GM18511 (cell line): ENCODE measurements at regions not wholly inside any gene's neighbourhood (a gene's known extent, or its start where the extent isn't known, plus 50 kb on each side); places are given as distances from the start of the nearest gene placed in this dataset.

Source experiments
- ATAC-seq: cut with Tn5 transposase; IDR thresholded peaks from one replicate; pipeline ENCODE4 v1.9.1; 2021; ENCODE audit warnings: mild to moderate bottlenecking, moderate library complexity; ENCODE audit not compliant: unreplicated experiment

DNA sequence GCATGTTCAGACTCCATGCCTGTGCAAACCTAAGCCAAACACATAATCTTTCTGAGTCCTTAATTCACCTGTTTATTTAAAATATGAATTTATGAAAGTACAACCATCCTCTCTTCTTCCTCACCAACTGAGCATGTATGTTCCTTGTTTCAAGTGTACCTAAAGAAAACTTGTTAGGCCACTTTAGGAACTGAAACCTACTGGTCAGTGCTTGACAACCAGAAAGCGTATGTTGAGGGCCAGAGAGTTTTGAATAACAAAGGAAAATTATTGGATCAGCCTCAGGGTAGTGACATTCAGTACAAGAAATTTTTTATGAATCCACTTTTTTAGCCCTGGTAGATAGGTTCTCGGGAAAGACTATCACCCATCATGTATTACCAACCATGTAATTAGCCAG, 847.6 kb upstream of the CELF4 start:
- ATAC-seq, result no peak

GRCh38 chr18:38406607-38407006, 841.0 kb upstream of the CELF4 start:
- ATAC-seq, result no peak

DNA sequence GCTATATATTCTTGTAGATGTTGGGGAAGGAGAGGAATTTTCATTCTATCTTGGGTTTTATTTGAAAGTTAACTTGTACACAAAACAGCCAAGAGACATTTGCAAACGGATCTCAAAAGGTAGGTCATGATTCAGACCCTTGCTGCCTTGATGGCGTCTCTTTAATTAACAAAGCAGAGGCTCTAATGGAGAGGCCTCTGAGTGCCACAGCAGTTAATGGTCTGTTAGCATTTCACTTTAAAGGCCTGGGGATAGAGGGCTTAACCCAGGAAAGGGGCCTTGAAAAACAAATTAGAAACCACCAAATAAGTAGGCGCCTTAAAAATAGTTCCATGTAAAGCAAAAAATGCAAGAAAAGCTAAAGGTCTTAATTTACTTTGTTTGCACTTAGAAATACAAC, 836.9 kb upstream of the CELF4 start:
- ATAC-seq, result no peak

DNA sequence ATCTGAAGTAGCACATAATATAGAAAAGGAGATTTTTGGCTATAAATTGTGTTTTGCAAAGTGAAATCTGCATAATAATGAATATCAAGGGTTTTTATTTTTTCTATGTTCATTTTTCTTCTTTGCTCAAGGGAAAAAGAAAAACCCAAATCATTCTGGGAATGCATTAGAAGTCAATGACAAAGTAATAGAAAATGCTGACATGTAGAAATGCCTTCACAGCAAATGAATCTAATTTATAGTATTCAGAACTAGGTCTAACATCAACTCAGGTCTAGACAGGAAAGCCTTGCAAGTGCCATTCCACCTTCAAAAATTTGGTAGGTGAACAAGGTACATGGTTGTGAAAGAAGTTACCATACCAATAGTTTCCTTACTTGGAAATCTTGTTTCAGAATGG, 831.5 kb upstream of the CELF4 start:
- no peak for ATAC-seq

- ATAC-seq, result no peak
Observed at GRCh38 chr18:38386146-38386545, 820.5 kb upstream of the CELF4 start.

- ATAC-seq, result no peak
Observed at GRCh38 chr18:38369772-38370690, 804.4 kb upstream of the CELF4 start.

GRCh38 chr18:38368886-38369285, 803.3 kb upstream of the CELF4 start:
- ATAC-seq, result no peak

DNA sequence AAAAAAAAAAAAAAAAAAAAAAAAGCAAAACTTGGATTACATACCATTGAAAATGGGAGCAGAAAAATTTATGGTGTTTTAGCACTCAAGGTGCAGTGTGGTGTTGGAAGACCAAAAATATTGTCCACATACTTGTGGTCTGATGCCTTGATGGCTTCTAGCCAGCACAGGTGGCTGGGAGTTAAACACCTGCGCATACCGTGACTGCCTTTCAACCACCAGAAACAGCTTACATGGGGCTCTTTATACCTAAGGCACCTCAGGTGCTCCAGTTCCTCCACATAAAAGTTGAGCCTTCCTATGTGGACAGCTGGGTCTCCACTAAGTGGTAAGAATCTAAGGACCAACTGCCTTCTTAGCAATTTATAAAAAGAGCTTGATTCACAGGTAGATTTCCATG, 802.6 kb upstream of the CELF4 start:
- ATAC-seq, result no peak

DNA sequence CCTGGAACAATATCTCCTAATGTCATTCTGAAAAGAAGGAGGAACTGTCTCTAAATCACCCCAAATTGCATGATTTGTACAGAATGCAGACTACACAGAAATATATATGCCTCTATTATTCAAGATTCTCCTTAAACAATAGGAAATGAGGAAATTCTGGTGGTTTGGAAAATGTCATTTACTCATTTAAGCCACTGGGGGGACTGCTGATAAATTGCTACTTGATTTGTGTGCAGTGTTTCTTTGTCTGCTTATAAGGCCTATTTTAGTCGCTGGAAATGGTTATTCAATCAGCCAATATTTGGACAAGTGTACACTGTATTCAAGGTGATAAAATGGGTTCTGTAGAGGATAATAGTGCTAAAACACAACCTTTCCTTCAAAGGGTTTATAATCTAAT, 801.9 kb upstream of the CELF4 start:
- no peak for ATAC-seq

DNA sequence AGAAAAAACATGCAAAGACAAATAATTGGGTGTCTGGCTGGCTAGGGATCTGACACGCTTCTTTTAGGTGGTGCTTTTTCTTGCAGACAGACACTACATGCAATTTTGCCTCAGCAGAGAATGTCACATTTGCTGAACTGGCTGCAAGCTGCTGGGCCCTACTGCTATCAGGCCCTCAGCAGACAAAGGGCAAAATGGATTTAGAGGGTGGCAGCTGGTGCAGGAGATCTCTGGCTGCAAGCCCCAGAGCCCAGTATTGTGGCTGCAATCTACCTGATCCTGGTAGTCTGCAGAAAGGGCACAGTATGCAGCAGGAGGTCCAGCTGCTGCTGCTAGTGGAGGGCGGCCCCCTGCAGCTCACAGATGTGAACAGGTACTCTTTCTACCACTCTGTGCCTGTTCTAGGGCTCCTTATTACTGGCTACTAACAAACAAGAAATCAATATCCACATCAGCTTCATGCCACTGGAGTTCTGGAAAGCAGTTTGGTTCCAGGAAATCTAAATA, 796.7 kb upstream of the CELF4 start:
- no peak for ATAC-seq

- no peak for ATAC-seq
Observed at GRCh38 chr18:38358805-38359657, 793.4 kb upstream of the CELF4 start.

GRCh38 chr18:38353149-38353548, 787.6 kb upstream of the CELF4 start:
- ATAC-seq, result no peak

DNA sequence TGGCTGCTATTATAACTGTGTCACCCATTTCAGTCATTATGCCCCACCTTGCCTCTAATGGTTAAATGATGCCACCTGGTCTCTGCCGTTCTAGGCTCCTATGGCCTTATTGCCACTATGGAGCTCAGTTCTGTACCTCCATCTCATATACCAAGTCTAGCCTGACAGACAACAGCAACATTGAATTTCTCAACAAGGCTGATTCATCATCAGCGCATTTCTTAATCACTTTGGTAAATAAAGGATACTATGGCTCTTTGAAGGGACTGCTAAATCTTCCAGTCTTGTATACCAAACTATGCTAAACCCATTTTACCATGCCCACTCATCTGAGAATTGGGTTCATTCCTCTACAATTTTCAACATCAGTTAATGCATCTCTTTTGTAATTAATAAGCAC, 784.5 kb upstream of the CELF4 start:
- no peak for ATAC-seq

- ATAC-seq, result no peak
Observed at GRCh38 chr18:38330573-38330972, 765.0 kb upstream of the CELF4 start.

DNA sequence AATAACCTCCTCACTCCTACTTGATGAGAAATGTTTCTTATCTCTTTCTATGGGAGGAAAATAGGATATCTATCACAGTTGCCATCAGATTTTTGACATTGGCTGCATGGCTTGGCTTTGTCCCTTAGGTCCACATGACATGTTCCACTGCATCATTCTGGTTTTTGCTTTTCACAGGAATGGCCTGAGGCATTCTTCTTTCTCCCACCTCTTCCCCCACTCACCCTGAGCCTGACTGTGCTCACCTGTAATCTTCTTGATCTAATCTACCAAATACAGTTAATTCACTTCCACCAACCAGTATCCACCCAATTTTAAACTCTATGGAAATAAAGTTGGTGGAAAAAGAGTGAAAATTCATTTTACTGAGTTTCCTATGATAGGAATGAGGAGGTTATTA, 763.5 kb upstream of the CELF4 start:
- ATAC-seq, result no peak

- ATAC-seq, result no peak
Observed at GRCh38 chr18:38322206-38322605, 756.6 kb upstream of the CELF4 start.

DNA sequence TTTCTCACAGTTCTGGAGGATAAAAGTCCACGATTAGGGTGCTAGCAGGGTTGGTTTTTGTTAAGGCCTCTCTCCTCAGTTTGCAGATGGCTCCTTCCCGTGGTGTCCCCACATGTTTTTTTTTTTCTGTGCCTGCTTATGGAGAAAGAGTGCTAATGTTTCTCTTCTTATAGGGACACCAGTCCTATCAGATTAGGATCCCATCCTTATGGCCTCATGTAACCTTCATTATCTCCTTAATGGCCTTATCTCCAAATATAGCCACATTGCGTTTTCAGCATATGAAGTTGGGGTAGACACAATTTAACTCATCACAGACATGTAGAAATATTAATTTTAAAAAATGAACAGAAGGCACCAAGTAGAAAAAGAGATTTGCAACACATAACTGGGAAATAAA, 755.7 kb upstream of the CELF4 start:
- ATAC-seq, result no peak

- no peak for ATAC-seq
Observed at GRCh38 chr18:38318416-38318815, 752.8 kb upstream of the CELF4 start.

- ATAC-seq, result no peak
Observed at GRCh38 chr18:38313831-38314230, 748.2 kb upstream of the CELF4 start.

DNA sequence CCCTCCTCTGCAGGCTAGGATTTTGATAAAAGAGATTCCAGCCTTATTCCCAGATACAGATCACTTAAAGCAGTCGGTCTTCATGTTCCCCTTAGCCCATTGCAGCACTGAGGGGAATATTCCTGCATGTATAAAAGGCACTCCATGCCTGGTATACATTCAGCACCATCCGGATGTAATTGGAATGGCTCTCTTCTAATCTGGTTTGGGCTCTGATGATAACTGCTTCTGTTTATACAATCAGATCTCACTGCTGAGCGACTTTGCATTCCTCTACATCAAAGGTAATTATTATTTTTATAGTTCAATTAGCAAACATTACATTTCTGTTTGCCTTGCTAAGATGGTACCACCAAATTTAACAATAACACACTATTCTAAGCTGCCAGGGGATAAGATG, 746.9 kb upstream of the CELF4 start:
- ATAC-seq, result no peak

DNA sequence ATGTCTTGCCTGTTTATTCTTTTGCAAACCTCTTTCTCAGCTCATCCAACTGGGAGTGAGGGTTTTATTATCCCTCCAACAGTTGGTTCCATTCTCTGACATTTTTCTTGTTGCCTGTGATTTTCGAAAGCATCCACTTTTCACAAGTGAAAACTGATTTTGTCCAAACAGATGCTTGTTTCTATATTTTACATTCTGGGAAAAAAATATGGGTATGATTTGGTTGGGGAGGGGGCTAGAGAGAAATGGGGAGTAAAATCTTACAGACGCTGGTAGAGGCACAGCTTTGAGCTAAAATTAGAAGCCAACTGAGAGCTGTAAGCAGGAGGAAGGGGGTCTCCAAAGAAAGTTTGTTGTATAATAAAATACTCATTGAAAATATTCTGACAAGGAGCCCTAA, 745.3 kb upstream of the CELF4 start:
- ATAC-seq, result no peak

DNA sequence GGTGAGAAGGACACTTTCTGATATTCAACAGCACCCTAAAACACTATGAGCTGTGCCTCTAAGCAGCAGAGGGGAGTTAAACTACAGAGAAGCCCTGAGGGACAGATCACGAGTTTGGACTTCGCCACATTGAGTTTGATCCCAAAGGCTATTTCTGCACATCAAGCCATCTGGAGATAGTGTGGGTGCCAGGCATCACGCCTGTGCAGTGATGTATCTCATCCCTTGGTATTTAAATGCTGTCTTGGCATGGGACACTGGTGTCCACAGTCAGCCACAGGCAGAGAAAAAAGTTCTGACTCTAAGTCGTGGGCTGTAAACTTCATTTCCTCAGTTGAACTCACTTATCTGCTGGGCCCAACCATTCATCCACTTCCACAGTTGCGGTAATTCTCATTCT, 742.3 kb upstream of the CELF4 start:
- ATAC-seq, result no peak
